Endothelial cell (in vitro differentiated cells): ENCODE measurements at regions not wholly inside any gene's neighbourhood (a gene's known extent, or its start where the extent isn't known, plus 50 kb on each side); places are given as distances from the start of the nearest gene placed in this dataset.
"Not testable (repeated sequence)": the region's sequence is repeated elsewhere in the genome, so short reads cannot be mapped to it uniquely, and the experiment has no call there.

Experiments used
- DNase-seq: peaks from one replicate; pipeline ENCODE4 v3.0.0; 2021; ENCODE audit warnings: low spot score
- H3K27ac Mint-ChIP-seq: one replicate; pipeline ENCODE4 v1.8.0; 2021; ENCODE audit warnings: mixed read lengths, inconsistent platforms; ENCODE audit not compliant: unreplicated experiment
- H3K27me3 Mint-ChIP-seq: one replicate; pipeline ENCODE4 v1.8.0; 2021; ENCODE audit warnings: mild to moderate bottlenecking, moderate library complexity, mixed read lengths, inconsistent platforms; ENCODE audit not compliant: unreplicated experiment
- H3K36me3 Mint-ChIP-seq: one replicate; pipeline ENCODE4 v1.8.0; 2021; ENCODE audit warnings: mild to moderate bottlenecking, low read depth, mixed read lengths, inconsistent platforms; ENCODE audit not compliant: unreplicated experiment
- H3K4me1 Mint-ChIP-seq: one replicate; pipeline ENCODE4 v1.8.0; 2021; ENCODE audit warnings: mild to moderate bottlenecking, mixed read lengths, inconsistent platforms; ENCODE audit not compliant: unreplicated experiment
- H3K4me3 Mint-ChIP-seq: one replicate; pipeline ENCODE4 v1.8.0; 2021; ENCODE audit warnings: mild to moderate bottlenecking, mixed read lengths, inconsistent platforms; ENCODE audit not compliant: unreplicated experiment
- H3K9me3 Mint-ChIP-seq: one replicate; pipeline ENCODE4 v1.8.0; 2021; ENCODE audit warnings: mixed read lengths, inconsistent platforms; ENCODE audit not compliant: unreplicated experiment
- CTCF ChIP-seq: fragments of 200-600 bp; sonication (generic); IDR thresholded peaks from one replicate; pipeline ENCODE4 v1.5.0; 2021; ENCODE audit warnings: antibody characterized with exemption; ENCODE audit not compliant: unreplicated experiment

- TF ChIP-seq CTCF: no peak
- H3K27me3 Mint-ChIP-seq: no peaks in the 10 kb centered on the region
- peaks cover 3% of the 10 kb centered on the region for H3K4me1 Mint-ChIP-seq
- no peaks in the 10 kb centered on the region for H3K9me3 Mint-ChIP-seq
- DNase-seq: no peak
- H3K27ac Mint-ChIP-seq: no peak overlapping the region
- H3K4me3 Mint-ChIP-seq: no peak overlapping the region
- H3K36me3 Mint-ChIP-seq: no peaks in the 10 kb centered on the region
These were observed 622.4 kb downstream of the CHSY3 start for GRCh38 chr5:130526708-130527107.

GRCh38 chr5:130520211-130520610, 615.9 kb downstream of the CHSY3 start:
- Mint-ChIP-seq H3K4me3 (no peak overlapping the region), H3K27ac (no peak overlapping the region), H3K4me1 (no peaks in the 10 kb centered on the region), H3K27me3 (no peaks in the 10 kb centered on the region), H3K36me3 (no peaks in the 10 kb centered on the region), H3K9me3 (no peaks in the 10 kb centered on the region)
- DNase-seq: no peak
- no peak for TF ChIP-seq CTCF

- H3K4me3 Mint-ChIP-seq: no peak overlapping the region
- no peaks in the 10 kb centered on the region for H3K36me3 Mint-ChIP-seq
- no peak overlapping the region for H3K27ac Mint-ChIP-seq
- no peaks in the 10 kb centered on the region for H3K4me1 Mint-ChIP-seq
- no peak for DNase-seq
- no peaks in the 10 kb centered on the region for H3K9me3 Mint-ChIP-seq
- TF ChIP-seq CTCF: no peak
- H3K27me3 Mint-ChIP-seq: no peaks in the 10 kb centered on the region
These were observed 610.9 kb downstream of the CHSY3 start for GRCh38 chr5:130514984-130515690.

GRCh38 chr5:130502702-130503101, 598.4 kb downstream of the CHSY3 start:
- H3K27me3 Mint-ChIP-seq: no peaks in the 10 kb centered on the region
- no peak for TF ChIP-seq CTCF
- H3K4me1 Mint-ChIP-seq: no peaks in the 10 kb centered on the region
- no peaks in the 10 kb centered on the region for H3K9me3 Mint-ChIP-seq
- DNase-seq: no peak
- no peaks in the 10 kb centered on the region for H3K36me3 Mint-ChIP-seq
- no peak overlapping the region for H3K4me3 Mint-ChIP-seq
- H3K27ac Mint-ChIP-seq: no peak overlapping the region

GRCh38 chr5:130501151-130501865, 597.0 kb downstream of the CHSY3 start:
- DNase-seq: no peak
- no peaks in the 10 kb centered on the region for H3K4me1 Mint-ChIP-seq
- no peak overlapping the region for H3K4me3 Mint-ChIP-seq
- no peak overlapping the region for H3K27ac Mint-ChIP-seq
- no peak for TF ChIP-seq CTCF
- no peaks in the 10 kb centered on the region for H3K36me3 Mint-ChIP-seq
- no peaks in the 10 kb centered on the region for H3K9me3 Mint-ChIP-seq
- no peaks in the 10 kb centered on the region for H3K27me3 Mint-ChIP-seq

- H3K36me3 Mint-ChIP-seq, H3K9me3 Mint-ChIP-seq, DNase-seq, H3K4me3 Mint-ChIP-seq, H3K27ac Mint-ChIP-seq, H3K4me1 Mint-ChIP-seq, H3K27me3 Mint-ChIP-seq: not testable (repeated sequence)
These were observed 596.2 kb downstream of the CHSY3 start for GRCh38 chr5:130500495-130500894.
